Neural progenitor cell (in vitro differentiated cells): ENCODE measurements at regions not wholly inside any gene's neighbourhood (a gene's known extent, or its start where the extent isn't known, plus 50 kb on each side); places are given as distances from the start of the nearest gene placed in this dataset.

Experiments used
- CTCF ChIP-seq: fragments of 200-600 bp; sonication (generic); IDR thresholded peaks from 2 replicates; pipeline ENCODE4 v1.5.1; 2017; ENCODE audit warnings: antibody characterized with exemption, mild to moderate bottlenecking
- EZH2phosphoT487 ChIP-seq: fragments of 200-600 bp; sonication (generic); IDR thresholded peaks from 2 replicates; pipeline ENCODE4 v1.6.1; 2017; ENCODE audit warnings: antibody characterized with exemption

- TF ChIP-seq CTCF = no peak
- TF ChIP-seq EZH2phosphoT487 = no peak
Measured at GRCh38 chr4:134276476-134276875, 74.9 kb upstream of the PABPC4L start.
